GM18867 (cell line): ENCODE measurements at regions not wholly inside any gene's neighbourhood (a gene's known extent, or its start where the extent isn't known, plus 50 kb on each side); places are given as distances from the start of the nearest gene placed in this dataset.

Experiments
- ATAC-seq: cut with Tn5 transposase; IDR thresholded peaks from one replicate; pipeline ENCODE4 v1.9.1; 2021; ENCODE audit warnings: mild to moderate bottlenecking, moderate library complexity; ENCODE audit not compliant: unreplicated experiment

- ATAC-seq: no peak
Observed at GRCh38 chr2:145845923-145846322, 1326.0 kb upstream of the ZEB2 start.

GRCh38 chr2:145845207-145845894 lies 1325.4 kb upstream of the ZEB2 start:
- no peak for ATAC-seq

- no peak for ATAC-seq
Observed at GRCh38 chr2:145841973-145842372, 1322.1 kb upstream of the ZEB2 start.

GRCh38 chr2:145836986-145837385 lies 1317.1 kb upstream of the ZEB2 start:
- no peak for ATAC-seq

GRCh38 chr2:145835665-145836064 lies 1315.7 kb upstream of the ZEB2 start:
- ATAC-seq: no peak

GRCh38 chr2:145832681-145833080 lies 1312.8 kb upstream of the ZEB2 start:
- no peak for ATAC-seq

- ATAC-seq: no peak
Observed at GRCh38 chr2:145829931-145830330, 1310.0 kb upstream of the ZEB2 start.

GRCh38 chr2:145827235-145827634 lies 1307.3 kb upstream of the ZEB2 start:
- ATAC-seq: no peak

GRCh38 chr2:145824384-145824783 lies 1304.5 kb upstream of the ZEB2 start:
- ATAC-seq: no peak

- ATAC-seq: no peak
Observed at GRCh38 chr2:145822892-145823534, 1303.1 kb upstream of the ZEB2 start.

GRCh38 chr2:145820651-145821050 lies 1300.7 kb upstream of the ZEB2 start:
- no peak for ATAC-seq

- no peak for ATAC-seq
Observed at GRCh38 chr2:145818890-145819504, 1299.1 kb upstream of the ZEB2 start.

GRCh38 chr2:145815933-145816332 lies 1296.0 kb upstream of the ZEB2 start:
- no peak for ATAC-seq

GRCh38 chr2:145813481-145813880 lies 1293.6 kb upstream of the ZEB2 start:
- ATAC-seq: no peak

GRCh38 chr2:145812165-145812554 lies 1292.2 kb upstream of the ZEB2 start:
- no peak for ATAC-seq

GRCh38 chr2:145811276-145812164 lies 1291.6 kb upstream of the ZEB2 start:
- no peak for ATAC-seq

- ATAC-seq: no peak
Observed at GRCh38 chr2:145807968-145808367, 1288.0 kb upstream of the ZEB2 start.

GRCh38 chr2:145807554-145807953 lies 1287.6 kb upstream of the ZEB2 start:
- ATAC-seq: no peak

GRCh38 chr2:145806546-145806945 lies 1286.6 kb upstream of the ZEB2 start:
- ATAC-seq: no peak

- no peak for ATAC-seq
Observed at GRCh38 chr2:145802133-145802532, 1282.2 kb upstream of the ZEB2 start.

- no peak for ATAC-seq
Observed at GRCh38 chr2:145801210-145801609, 1281.3 kb upstream of the ZEB2 start.
